Dedifferentiated amniotic fluid mesenchymal stem cell (primary cell): ENCODE measurements at regions not wholly inside any gene's neighbourhood (a gene's known extent, or its start where the extent isn't known, plus 50 kb on each side); places are given as distances from the start of the nearest gene placed in this dataset.

Experiments used
- DNase-seq: peaks from one replicate; pipeline ENCODE4 v3.0.0-alpha.2; 2016; ENCODE audit errors: extremely low spot score

DNA sequence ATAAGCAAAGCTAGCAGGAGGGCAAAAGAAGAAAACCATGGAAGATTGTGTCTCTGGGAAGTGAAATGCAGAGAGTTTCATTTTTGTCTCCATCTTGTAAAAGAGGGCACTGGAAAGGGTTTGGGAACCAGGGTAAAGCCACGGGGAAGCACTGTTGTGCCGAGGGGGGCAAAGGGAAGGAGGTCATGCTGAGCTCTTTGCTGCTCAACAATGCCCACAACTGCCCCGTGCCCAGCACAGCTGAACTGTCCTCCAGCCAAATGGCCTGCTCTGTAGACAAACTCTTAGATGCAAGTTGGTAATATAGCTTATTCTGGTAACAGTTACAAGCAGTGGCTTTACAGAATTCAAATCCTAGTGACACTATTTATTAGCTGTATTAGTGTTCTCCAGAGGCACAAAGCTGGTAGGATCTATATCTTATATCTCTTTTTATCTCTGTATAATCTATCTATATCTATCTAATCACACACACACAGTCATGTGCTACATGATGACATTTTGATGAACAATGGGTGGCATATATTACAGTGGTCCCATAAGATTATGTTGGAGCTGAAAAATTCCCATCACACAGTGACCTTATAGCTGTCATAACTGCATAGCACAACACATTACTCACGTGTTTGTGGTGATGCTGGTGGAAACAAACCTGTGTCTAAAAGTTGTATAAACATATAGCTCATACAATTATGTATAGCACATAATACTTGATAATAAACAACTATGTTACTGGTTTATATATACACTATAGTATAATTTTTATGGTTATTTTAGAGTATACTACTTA is 203.4 kb upstream of the DDHD1 start:
- DNase-seq: no peak

DNA sequence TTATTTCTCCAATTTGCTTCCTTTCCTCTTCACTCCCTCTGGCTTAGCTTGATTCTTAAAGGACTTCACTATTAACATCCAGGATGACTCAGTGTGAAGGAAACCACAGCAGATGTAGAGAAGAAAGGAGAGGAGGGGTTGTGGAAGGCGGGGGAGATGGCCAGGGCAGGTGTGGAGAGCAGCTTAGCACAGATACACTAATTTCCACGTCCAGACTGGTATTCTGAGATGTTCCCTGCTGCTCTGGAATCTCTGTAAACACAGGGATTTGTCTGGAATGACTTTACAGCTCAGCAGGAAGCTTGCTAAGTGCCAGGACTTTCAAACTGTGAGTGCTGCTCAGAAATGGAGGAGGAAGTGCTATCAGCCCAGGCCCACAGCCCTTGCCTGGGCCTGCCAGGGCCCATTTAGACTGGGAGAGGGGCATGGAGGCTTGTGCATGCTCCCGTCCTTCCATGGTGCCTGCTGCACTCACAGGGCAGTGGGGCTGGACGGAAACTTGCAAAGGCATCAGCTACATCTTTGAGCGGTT is 202.5 kb upstream of the DDHD1 start:
- no peak for DNase-seq

DNA sequence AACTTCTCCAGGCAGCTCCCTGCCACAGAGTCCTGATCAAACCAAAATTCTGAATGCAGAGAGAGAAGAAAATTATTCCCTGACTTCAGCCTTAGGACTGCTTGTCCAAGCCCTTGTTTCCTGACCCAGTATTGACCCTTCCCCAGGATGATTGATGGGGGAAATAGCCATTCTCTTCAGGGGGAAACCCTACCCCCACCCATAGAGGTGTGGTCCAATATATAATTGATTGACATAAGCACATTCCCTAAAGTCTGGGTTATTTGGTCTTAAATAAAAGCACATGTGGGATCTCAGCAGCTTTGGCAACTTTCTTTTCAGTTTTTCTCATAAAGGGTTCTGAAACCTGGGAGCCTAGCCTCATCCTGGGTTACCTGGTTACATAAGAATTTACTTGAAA is 201.2 kb upstream of the DDHD1 start:
- DNase-seq: no peak

DNA sequence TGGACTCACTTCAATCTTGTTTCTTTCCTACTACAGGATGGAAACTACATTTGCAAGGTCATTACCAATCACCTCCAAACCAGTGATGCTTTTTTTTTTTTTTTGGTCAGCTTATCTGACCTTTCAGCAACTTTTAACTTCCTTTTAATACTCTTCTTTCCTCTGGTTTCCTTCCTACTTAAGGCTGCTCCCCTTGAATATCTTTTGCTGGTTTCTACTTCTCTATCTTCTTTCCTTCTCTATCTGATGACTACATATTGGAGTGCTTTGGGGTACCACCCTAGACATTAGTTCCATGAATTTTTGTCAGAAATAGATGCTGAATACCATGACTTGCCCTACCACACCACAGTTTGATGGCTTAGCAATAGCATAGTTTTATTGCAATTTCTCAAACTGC is 197.7 kb upstream of the DDHD1 start:
- no peak for DNase-seq

DNA sequence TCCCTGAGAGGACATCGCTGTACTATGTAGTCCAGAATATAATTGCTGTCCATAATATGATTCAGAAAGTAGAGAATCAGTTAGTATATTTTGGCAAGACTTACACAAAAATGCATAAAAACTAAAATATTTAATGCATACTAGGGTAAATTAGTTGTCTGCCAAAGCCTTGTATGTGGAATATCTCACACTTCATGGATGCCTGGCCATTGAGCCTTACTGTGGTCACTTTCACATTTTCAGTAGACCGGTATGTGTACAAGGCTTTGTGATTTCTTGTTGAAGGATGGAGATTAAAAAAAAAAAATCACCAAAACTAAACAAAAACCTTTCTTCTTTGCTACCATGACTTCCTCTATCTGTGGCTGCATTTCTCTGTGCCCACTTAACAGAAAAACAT is 197.3 kb upstream of the DDHD1 start:
- no peak for DNase-seq

DNA sequence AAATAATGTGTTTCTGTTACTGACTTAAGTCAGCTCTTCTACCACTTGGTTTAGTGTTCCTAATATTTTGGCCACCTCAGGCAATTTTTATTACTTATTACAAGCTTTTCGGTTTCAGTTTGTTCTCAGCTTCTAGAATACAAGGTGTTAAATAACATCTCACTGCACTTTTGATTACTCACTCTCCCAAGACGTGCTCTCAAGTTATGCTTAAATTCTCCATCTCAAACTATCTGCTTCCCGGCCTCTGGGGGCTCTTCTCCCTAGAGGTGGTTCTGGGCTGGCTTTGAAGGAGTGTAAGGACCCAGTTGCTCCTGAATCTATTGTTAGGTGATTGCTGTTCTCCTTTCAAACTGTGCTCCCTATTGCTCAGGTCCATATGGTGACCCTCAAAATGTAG is 193.9 kb upstream of the DDHD1 start:
- no peak for DNase-seq

DNA sequence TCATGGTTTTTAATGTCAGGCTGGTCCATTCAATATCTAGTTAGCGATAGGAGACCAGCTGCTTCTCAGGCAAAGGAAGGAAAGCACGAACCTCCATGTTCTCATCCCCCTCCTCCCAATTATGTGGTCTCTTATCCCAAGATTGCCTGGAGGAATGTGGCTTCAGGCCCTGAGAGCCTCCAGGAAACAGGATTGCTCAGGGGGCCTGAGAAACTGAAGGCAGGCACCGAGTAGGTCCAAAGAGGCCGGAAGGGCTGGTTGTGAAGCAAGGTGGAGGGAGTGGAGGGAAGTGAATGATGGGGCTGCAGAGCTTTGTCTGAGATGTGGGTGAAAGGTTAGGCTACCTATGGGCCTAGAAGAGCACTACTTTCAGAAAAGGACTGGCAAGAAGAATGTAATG is 188.2 kb upstream of the DDHD1 start:
- no peak for DNase-seq

DNA sequence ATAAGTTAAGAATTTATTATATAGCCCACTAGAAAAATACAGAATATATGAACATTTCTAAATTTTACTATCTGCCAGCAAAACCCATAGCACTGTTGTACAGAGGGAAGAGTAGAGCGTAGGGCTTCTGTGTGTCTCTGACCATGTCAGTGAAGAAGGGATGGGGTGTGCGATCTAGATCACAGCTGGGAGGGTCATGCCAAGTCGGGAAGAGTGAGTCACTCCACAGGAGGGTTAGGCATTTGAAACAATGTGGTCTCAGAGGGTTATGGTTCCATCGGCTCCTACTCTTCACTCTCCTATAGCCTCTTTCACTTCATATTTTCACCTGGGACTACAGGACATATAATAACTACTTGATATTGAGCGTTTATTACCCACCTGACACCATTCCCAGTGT is 185.1 kb upstream of the DDHD1 start:
- DNase-seq: no peak

DNA sequence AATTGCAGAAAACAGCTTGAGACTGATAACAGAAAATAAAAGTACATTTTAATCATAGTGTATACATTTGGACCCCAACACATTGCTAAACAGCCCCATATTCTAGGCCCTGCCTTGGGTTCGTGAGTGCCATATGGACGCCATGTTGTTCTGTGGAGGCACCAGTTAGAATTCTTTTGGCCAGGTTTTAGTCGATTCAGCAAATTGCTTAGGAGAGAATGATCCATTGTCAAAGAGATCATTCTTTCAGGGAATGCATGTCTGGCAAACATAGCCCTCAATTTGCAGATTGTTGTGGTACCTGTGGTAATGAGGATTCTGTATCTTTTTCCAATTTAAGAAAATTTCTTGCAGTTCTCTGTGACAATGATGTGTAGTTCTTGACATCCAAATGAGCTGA is 183.6 kb upstream of the DDHD1 start:
- DNase-seq: no peak

DNA sequence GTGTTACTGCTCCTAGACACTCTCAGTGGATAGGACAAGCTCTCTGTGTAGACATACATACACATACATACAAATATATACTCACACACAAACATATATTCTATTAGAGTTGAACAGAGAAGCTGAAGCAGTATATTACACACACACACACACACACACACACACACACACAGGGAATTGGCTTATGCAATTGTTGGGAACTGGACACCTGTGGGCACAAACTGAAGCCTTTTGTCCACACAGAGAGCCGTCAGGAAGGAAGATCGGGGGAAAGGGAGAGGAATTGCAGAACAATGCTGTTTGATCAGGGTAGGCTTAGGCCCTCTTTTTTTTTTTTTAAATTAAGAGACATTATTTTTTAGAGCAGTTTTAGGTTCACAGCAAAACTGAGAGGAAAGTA is 180.7 kb upstream of the DDHD1 start:
- no peak for DNase-seq

DNA sequence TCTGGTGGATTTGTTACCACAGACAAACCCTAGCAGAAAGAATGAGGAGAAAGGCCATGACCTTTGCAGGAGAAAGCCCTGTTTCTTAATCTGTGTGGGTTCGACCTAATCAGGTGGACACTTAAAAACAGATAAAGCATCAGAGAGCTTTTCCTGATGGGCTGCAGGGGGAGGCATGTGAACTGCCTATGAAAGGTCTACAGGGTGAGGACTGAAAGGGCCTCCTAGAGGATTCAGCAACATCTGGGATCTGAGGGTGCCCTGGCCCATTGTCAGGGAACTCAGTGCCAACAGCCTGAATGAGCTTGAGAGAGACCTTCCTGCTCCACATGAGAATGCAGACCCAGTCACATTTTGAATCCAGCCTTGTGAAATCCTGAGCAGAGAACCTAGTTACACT is 178.8 kb upstream of the DDHD1 start:
- DNase-seq: no peak

DNA sequence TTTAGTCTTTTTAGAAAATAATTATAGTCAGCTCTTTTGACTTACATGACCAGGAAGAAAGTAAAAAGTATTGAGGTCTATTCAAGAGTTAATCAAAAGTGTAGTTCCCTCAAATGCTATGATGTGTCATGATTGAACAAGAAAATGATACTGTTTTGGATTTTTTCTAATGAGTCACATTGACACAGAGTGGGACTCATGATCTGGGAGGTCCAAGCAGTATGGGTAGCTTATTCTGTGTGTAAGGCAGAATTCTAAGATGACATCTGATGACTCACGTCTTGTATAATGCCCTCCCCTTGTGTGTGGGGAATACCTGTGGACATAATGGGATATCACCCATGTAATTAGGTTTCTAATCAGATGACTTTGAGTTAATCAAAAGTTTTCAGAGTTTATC is 178.1 kb upstream of the DDHD1 start:
- no peak for DNase-seq

DNA sequence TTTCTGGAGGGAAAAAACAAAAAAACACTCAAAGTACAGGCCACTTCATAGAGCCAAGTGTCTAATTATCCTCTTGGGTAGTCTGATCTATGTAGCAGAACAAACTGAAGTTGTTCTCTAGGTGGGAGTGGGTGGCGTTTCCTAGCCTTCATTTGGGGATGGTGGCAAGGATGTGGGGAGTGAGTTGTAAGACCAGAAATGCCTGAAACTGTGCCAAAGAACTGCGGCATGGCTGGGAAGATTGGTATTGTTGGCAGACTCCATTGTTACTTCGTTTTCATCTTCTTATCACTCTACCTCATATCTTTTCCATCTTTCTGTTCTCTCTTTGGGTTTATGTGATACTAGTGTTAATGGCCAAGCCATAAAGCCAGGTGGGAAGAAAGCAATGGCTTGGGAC is 177.3 kb upstream of the DDHD1 start:
- DNase-seq: no peak

DNA sequence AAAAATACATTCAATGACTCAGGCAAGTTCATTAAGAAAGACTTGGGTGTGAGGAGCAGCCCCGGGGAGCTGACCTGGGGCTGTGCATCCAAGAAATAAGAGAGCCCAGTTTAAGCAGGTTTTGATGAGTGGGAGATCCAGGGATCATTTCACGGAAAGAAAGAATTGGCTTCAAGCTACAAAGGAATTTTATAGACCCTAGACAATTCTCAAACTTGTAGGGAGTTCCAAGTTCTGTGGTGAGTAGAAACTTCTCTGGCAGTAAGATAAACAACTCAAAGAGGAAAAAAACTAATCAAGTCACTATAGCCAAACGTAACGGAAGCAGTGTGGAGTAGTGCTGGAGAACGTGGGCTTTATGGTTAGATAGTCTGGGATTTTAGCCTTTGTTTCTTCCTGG is 175.7 kb upstream of the DDHD1 start:
- no peak for DNase-seq

DNA sequence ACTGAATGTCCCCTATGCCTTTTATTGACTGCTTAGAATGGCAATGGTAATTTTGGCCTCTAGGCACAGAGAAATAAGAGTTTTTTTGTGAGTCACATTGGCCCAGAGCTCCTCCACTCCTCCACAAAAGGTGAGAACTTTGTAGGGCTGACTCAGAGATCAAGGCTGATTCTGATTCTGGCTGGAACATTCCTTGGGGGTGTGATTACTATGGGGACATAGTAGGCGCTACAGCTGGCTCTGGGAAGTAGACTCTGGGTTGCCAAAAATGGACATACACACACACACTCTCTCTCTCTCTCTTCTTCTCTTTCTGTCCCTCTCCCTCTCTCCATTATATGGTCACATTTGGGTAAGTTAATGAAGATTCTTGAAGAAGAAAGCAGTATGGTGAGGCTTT is 174.6 kb upstream of the DDHD1 start:
- DNase-seq: no peak

DNA sequence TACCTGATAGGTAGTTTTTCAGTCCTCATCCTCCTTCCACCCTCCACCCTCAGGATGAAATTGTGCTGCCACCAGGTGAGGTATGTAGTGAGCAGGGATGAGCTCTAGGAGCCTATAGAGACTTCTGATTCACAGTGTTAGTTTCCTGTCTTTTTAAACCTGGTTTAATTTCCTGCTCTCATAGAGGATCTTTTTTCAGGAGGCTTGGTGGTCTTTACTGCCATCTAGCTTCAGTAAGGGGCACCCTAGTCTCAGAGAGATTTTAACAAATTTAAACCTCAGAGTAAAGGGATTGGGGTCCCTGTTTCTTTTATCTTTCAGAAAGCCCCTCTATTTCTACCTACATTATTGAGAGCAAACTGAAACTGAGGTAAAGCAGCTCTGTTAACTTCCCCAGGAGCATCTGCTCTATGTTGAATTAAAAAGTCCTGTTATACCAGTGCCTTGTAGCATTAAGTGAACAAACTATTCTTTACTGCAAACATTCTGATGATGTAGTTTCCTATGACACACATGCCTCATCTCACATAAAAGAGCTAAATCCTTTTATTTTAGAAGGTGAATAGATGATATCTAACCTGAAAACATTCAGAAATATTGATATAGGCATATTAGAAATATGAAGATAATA is 172.2 kb upstream of the DDHD1 start:
- no peak for DNase-seq

DNA sequence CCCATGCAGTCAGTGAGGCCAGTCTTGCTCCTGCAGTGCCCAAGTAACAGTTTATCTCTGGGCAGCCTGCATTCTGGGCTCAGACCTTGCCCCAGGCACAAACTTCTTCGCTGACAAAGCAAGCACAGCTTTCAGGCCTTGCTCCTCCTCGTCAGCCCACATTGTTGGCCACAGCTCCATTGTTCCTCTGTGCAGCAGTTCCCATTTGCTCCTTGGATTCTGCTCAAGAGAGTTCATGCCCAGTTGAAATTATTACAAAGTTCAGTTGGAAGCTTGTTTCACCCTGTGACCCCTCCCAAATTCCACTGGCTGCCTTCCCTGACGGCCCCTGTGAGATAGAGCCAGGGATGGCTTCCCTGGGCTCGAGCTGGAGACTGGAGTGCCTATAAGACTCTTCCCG is 163.4 kb upstream of the DDHD1 start:
- no peak for DNase-seq

DNA sequence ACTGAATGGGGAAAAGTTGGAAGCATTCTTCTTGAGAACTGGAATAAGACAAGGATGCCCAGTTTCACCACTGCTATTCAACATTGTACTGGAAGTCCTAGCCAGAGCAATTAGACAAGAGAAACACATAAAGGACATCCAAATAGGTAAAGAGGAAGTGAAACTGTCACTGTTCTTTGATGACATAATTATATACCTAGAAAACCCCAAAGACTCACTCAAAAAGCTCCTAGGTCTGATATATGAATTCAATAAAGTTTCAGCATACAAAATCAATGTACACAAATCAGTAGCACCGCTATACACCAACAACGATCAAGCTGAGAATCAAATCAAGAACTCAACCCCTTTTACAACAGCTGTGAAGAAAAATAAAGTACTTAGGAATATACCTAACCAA is 157.3 kb upstream of the DDHD1 start:
- no peak for DNase-seq

DNA sequence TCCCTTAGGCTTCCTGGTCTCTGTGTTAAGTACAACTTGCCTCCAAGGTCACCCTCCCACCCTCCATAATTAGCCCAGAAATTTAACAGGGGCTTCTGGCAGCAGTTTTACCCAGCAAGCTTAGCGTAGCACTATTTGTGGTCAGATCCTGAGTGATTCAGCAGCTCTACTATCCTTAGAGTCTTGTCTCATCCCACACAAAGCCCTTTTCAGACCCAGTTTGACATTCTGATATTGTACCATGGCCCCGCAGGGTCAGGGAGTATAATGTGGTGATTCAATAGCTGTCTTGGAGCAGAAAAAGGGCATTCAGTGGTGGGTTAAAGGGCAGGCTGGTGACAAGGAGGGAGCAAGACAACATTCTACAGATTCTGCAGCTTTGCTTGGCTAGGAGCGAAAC is 153.8 kb upstream of the DDHD1 start:
- DNase-seq: no peak

DNA sequence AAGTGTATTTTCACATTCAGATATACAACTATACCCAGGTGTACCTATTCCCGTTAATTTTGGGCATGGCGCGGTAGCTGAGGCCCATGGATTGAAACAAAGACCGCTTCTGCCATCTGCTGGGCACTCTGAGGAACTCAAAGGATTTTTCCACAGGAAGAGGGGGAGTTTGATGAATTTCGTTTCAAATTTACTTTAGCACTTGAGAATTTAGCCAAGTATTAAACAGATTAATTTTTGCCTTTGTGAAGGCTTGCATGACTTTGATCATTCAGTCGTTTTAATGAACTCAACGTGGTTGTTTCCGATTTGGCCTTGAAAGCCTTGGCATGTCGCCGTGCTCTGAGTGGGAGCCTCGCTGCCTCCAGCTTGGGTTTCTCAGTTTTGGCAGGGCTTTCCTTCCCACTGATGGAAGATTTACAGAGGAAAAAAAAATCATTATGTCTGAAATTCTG is 153.2 kb upstream of the DDHD1 start:
- DNase-seq: peak; percentile 38

DNA sequence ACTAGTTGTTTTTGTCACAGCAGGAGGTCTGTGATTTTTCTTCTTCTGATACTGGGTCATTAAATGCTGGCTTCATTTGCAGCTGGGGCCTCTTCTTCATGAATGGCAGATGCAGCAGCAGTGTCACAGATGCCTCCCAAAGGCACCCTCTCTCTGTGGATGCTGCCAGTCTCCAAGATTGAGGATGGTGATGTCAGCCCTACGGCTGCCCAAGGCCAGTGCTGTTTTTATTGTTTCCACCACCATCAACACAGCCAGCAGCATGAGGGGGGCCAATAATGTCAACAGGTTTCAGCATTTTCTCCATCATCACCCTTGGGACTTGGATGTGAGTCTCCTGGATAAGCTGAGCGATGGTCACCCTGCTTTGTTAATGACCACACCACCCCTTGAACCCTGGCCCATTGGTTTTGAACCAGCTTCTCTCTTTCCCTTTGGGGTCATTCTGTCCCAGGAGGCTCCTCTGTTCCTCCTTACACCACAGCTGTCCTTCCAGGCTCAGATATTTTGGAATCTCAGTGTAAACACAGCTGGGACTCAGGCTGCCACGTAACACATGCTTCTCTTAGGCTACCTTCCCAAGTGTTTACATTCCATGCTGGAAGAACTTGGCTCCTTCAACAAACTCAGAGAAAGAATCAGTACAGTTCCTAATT is 151.7 kb upstream of the DDHD1 start:
- DNase-seq: no peak

DNA sequence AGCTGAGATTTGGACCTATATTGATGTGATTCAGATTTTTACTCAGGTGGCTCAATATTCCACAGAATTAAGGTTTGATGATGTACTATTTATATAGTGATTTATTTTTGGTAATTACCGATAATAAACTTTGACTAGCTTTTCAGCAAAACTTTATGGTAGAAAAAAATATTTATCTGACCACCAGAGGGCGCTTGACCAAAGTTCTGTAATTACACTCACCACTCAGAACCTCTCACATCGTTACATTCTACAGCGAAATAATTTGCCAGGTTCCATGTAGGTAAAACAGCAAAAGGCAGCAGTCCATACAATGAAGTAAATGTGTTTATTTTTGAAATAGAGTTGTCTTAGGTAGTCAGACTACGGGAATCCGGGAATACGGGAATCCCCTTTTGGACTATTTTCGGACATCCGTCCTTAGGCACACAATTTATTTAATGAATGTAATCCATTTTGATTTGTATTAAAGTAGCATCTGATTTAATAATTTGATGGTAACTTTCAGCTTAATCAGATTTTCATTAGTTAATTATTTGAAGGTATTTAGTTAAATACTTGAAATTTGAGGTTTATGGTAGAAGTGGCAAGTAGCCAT is 143.0 kb upstream of the DDHD1 start:
- peak; percentile 50 for DNase-seq

DNA sequence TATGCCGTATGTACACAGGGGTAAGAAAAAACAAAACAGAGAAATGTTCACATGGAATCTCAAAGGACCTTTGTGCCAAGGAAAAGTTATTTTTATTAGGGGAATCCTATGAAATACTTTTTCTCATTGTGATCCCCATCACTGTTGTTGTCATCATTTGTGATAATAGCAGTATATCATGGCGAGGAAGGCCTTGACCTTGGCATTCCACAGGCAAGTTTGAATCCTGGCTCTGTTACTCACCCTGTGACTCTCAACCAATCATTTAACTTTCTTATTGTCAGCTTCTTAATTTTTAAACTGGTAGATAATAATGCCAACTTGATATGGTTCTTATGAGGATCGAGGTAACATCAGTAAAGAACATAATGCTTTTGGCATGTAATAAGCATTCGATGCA is 142.2 kb upstream of the DDHD1 start:
- DNase-seq: no peak
